Tibial nerve (tissue), 4 donors: ENCODE measurements at regions not wholly inside any gene's neighbourhood (a gene's known extent, or its start where the extent isn't known, plus 50 kb on each side); places are given as distances from the start of the nearest gene placed in this dataset.

Experiments used
- EP300 ChIP-seq, 2 donors: sonication (generic); formaldehyde crosslinking; IDR thresholded peaks; one replicate each; pipeline ENCODE4 v1.6.1; 2017; ENCODE audit warnings: antibody characterized with exemption in 2 of 2, mild to moderate bottlenecking in 1 of 2
- POLR2A ChIP-seq, 2 donors: fragments of 450-650 bp; IDR thresholded peaks; one replicate each; pipeline ENCODE4 v1.6.1; 2017; ENCODE audit warnings: antibody characterized with exemption in 2 of 2, mild to moderate bottlenecking in 2 of 2, moderate library complexity in 2 of 2
- TF ChIP-seq, protein P1 (sequence below), 5 experiments: fragments of 200-600 bp in 3 of 5; fragments of 450-650 bp in 2 of 5; sonication (generic) in 3 of 5; IDR thresholded peaks; one replicate each; pipeline ENCODE4 v1.5.1; 2016 to 2019; ENCODE audit warnings: antibody characterized with exemption in 5 of 5, mild to moderate bottlenecking in 3 of 5, moderate library complexity in 2 of 5

GRCh38 chr11:79515781-79516180, 75.0 kb upstream of the TENM4 start:
- TF ChIP-seq, protein P1, sequence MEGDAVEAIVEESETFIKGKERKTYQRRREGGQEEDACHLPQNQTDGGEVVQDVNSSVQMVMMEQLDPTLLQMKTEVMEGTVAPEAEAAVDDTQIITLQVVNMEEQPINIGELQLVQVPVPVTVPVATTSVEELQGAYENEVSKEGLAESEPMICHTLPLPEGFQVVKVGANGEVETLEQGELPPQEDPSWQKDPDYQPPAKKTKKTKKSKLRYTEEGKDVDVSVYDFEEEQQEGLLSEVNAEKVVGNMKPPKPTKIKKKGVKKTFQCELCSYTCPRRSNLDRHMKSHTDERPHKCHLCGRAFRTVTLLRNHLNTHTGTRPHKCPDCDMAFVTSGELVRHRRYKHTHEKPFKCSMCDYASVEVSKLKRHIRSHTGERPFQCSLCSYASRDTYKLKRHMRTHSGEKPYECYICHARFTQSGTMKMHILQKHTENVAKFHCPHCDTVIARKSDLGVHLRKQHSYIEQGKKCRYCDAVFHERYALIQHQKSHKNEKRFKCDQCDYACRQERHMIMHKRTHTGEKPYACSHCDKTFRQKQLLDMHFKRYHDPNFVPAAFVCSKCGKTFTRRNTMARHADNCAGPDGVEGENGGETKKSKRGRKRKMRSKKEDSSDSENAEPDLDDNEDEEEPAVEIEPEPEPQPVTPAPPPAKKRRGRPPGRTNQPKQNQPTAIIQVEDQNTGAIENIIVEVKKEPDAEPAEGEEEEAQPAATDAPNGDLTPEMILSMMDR (IDR thresholded peaks at IDR 0.05): no peak
- TF ChIP-seq POLR2A (IDR thresholded peaks at IDR 0.05) (no peak), EP300 (IDR thresholded peaks at IDR 0.05) (no peak)
